ENCODE measurements at regions not wholly inside any gene's neighbourhood (a gene's known extent, or its start where the extent isn't known, plus 50 kb on each side); places are given as distances from the start of the nearest gene placed in this dataset.
A peak's percentile ranks its signal among the peaks of the same experiment; 100 is the strongest.
"Not testable (repeated sequence)": the region's sequence is repeated elsewhere in the genome, so short reads cannot be mapped to it uniquely, and the experiment has no call there.

- H3K27ac Mint-ChIP-seq; ATAC-seq; H3K9me3 Mint-ChIP-seq; H3K36me3 Mint-ChIP-seq; DNase-seq (ENCODE audit: low spot score in 2 of 2): not testable (repeated sequence)
Measured at GRCh38 chr6:21282360-21282759, 311.2 kb upstream of the SOX4 start.

- no peak for DNase-seq (ENCODE audit: low spot score in 2 of 2)
- ATAC-seq = no peak
- Mint-ChIP-seq H3K36me3 (no peaks in the 10 kb centered on the region), H3K27ac (no peak overlapping the region), H3K9me3 (peaks cover 0 to 4% of the 10 kb centered on the region in 2 donors)
Measured at GRCh38 chr6:21284166-21284565, 309.4 kb upstream of the SOX4 start.

GRCh38 chr6:21284706-21285105 is 308.8 kb upstream of the SOX4 start:
- Mint-ChIP-seq H3K36me3 (no peaks in the 10 kb centered on the region), H3K9me3 (peaks cover 0 to 1% of the 10 kb centered on the region in 2 donors), H3K27ac (no peak overlapping the region)
- DNase-seq (ENCODE audit: low spot score in 2 of 2) (no peak), ATAC-seq (no peak)

GRCh38 chr6:21294144-21294543 is 299.4 kb upstream of the SOX4 start:
- no peak for DNase-seq (ENCODE audit: low spot score in 2 of 2)
- ATAC-seq = no peak
- Mint-ChIP-seq H3K36me3 (peaks cover 0 to 6% of the 10 kb centered on the region in 2 donors), H3K9me3 (peaks cover 0 to 9% of the 10 kb centered on the region in 2 donors), H3K27ac (no peak overlapping the region)

GRCh38 chr6:21295506-21296240 is 297.9 kb upstream of the SOX4 start:
- H3K36me3 Mint-ChIP-seq = peaks cover 0 to 6% of the 10 kb centered on the region in 2 donors
- H3K9me3 Mint-ChIP-seq = peaks cover 5 to 15% of the 10 kb centered on the region in 2 donors
- H3K27ac Mint-ChIP-seq = no peak overlapping the region
- no peak for DNase-seq (ENCODE audit: low spot score in 2 of 2)
- no peak for ATAC-seq

- Mint-ChIP-seq H3K27ac (no peak overlapping the region), H3K36me3 (peaks cover 0 to 6% of the 10 kb centered on the region in 2 donors), H3K9me3 (peaks cover 5 to 21% of the 10 kb centered on the region in 2 donors)
- DNase-seq (ENCODE audit: low spot score in 2 of 2) = no peak
- ATAC-seq = no peak
Measured at GRCh38 chr6:21297665-21298064, 295.9 kb upstream of the SOX4 start.

- peaks cover 5 to 21% of the 10 kb centered on the region in 2 donors for H3K9me3 Mint-ChIP-seq
- no peak for ATAC-seq
Measured at GRCh38 chr6:21299216-21299615, 294.3 kb upstream of the SOX4 start.

GRCh38 chr6:21300439-21300838 is 293.1 kb upstream of the SOX4 start:
- H3K36me3 Mint-ChIP-seq = peaks cover 0 to 6% of the 10 kb centered on the region in 2 donors
- ATAC-seq (no peak), DNase-seq (ENCODE audit: low spot score in 2 of 2) (no peak)
- H3K9me3 Mint-ChIP-seq = peaks cover 5 to 17% of the 10 kb centered on the region in 2 donors
- H3K27ac Mint-ChIP-seq = no peak overlapping the region

More at GRCh38 chr6:21299216-21299615, 294.3 kb upstream of the SOX4 start:
- Mint-ChIP-seq H3K36me3 (peaks cover 0 to 6% of the 10 kb centered on the region in 2 donors), H3K27ac (no peak overlapping the region)
- DNase-seq (ENCODE audit: low spot score in 2 of 2) = no peak

- no peaks in the 10 kb centered on the region for H3K36me3 Mint-ChIP-seq
- H3K27ac Mint-ChIP-seq = no peak overlapping the region
- DNase-seq (ENCODE audit: low spot score in 2 of 2) (no peak), ATAC-seq (no peak)
- H3K9me3 Mint-ChIP-seq = peaks cover 0 to 6% of the 10 kb centered on the region in 2 donors
Measured at GRCh38 chr6:21305893-21306332, 287.6 kb upstream of the SOX4 start.

GRCh38 chr6:21306546-21306945 is 287.0 kb upstream of the SOX4 start:
- H3K27ac Mint-ChIP-seq = no peak overlapping the region
- H3K9me3 Mint-ChIP-seq = peaks cover 0 to 6% of the 10 kb centered on the region in 2 donors
- ATAC-seq (no peak), DNase-seq (ENCODE audit: low spot score in 2 of 2) (no peak)
- H3K36me3 Mint-ChIP-seq = no peaks in the 10 kb centered on the region

- Mint-ChIP-seq H3K27ac (no peak overlapping the region), H3K9me3 (no peaks in the 10 kb centered on the region), H3K36me3 (no peaks in the 10 kb centered on the region)
- ATAC-seq = no peak
- no peak for DNase-seq (ENCODE audit: low spot score in 2 of 2)
Measured at GRCh38 chr6:21309807-21310221, 283.7 kb upstream of the SOX4 start.

GRCh38 chr6:21310568-21311140 is 282.9 kb upstream of the SOX4 start:
- H3K27ac Mint-ChIP-seq = no peak overlapping the region

GRCh38 chr6:21312118-21312517 is 281.4 kb upstream of the SOX4 start:
- H3K27ac Mint-ChIP-seq = no peak overlapping the region
- H3K36me3 Mint-ChIP-seq = no peaks in the 10 kb centered on the region
- DNase-seq (ENCODE audit: low spot score in 2 of 2) = no peak
- no peaks in the 10 kb centered on the region for H3K9me3 Mint-ChIP-seq
- ATAC-seq = no peak

More at GRCh38 chr6:21310568-21311140, 282.9 kb upstream of the SOX4 start:
- Mint-ChIP-seq H3K36me3 (no peaks in the 10 kb centered on the region), H3K9me3 (no peaks in the 10 kb centered on the region)
- DNase-seq (ENCODE audit: low spot score in 2 of 2) (no peak), ATAC-seq (no peak)

- no peak for ATAC-seq
- Mint-ChIP-seq H3K36me3 (peaks cover 0 to 12% of the 10 kb centered on the region in 2 donors), H3K9me3 (peaks cover 11 to 13% of the 10 kb centered on the region in 2 donors)
Measured at GRCh38 chr6:21317642-21318041, 275.9 kb upstream of the SOX4 start.

GRCh38 chr6:21321076-21321475 is 272.5 kb upstream of the SOX4 start:
- no peak for DNase-seq (ENCODE audit: low spot score in 2 of 2)

More at GRCh38 chr6:21317642-21318041, 275.9 kb upstream of the SOX4 start:
- no peak overlapping the region for H3K27ac Mint-ChIP-seq
- no peak for DNase-seq (ENCODE audit: low spot score in 2 of 2)

GRCh38 chr6:21321531-21321930 is 272.0 kb upstream of the SOX4 start:
- Mint-ChIP-seq H3K9me3 (peaks cover 11 to 13% of the 10 kb centered on the region in 2 donors), H3K27ac (no peak overlapping the region), H3K36me3 (peaks cover 0 to 12% of the 10 kb centered on the region in 2 donors)
- ATAC-seq (no peak), DNase-seq (ENCODE audit: low spot score in 2 of 2) (no peak)

More at GRCh38 chr6:21321076-21321475, 272.5 kb upstream of the SOX4 start:
- H3K36me3 Mint-ChIP-seq = peaks cover 0 to 12% of the 10 kb centered on the region in 2 donors
- peaks cover 11 to 13% of the 10 kb centered on the region in 2 donors for H3K9me3 Mint-ChIP-seq
- peak in 1 of 2 donors; percentile 48 for ATAC-seq
- no peak overlapping the region for H3K27ac Mint-ChIP-seq

GRCh38 chr6:21323577-21323976 is 270.0 kb upstream of the SOX4 start:
- peaks cover 11 to 13% of the 10 kb centered on the region in 2 donors for H3K9me3 Mint-ChIP-seq
- DNase-seq (ENCODE audit: low spot score in 2 of 2) (no peak), ATAC-seq (no peak)
- peaks cover 0 to 12% of the 10 kb centered on the region in 2 donors for H3K36me3 Mint-ChIP-seq
- no peak overlapping the region for H3K27ac Mint-ChIP-seq

All from activated naive CD4-positive, alpha-beta T cell treated with anti-CD3 and anti-CD28 coated beads, Interleukin-2, amount 50 U/mL, for 72 hours (primary cell).